Heart left ventricle (tissue), 16 donors: ENCODE measurements at regions not wholly inside any gene's neighbourhood (a gene's known extent, or its start where the extent isn't known, plus 50 kb on each side); places are given as distances from the start of the nearest gene placed in this dataset.
A peak's percentile ranks its signal among the peaks of the same experiment; 100 is the strongest.

Source experiments
- ATAC-seq, 4 donors: fragments of 200-7000 bp; cut with Tn5 transposase; one replicate each; pipeline ENCODE4 v1.9.1; 2020 to 2022; ENCODE audit warnings: moderate library complexity in 4 of 4, mild to moderate bottlenecking in 3 of 4, moderate number of reproducible peaks in 1 of 4
- DNase-seq, 5 donors: peaks; one replicate each; pipeline ENCODE4 v3.0.0-alpha.2; 2020
- H3K27ac ChIP-seq, 12 donors: fragments of 200-600 bp; sonication (generic) in 4 of 12; one replicate each; pipeline versions ENCODE4 v1.5.0 to v1.8.0; 2016 to 2022; ENCODE audit warnings: mild to moderate bottlenecking in 2 of 12
- H3K27me3 ChIP-seq, 9 donors: fragments of 200-600 bp; sonication (generic) in 2 of 9; one replicate each; pipeline versions ENCODE4 v1.5.1 to v1.8.0; 2016 to 2022; ENCODE audit warnings: mild to moderate bottlenecking in 3 of 9
- H3K36me3 ChIP-seq, 9 donors: fragments of 200-600 bp; sonication (generic) in 2 of 9; one replicate each; pipeline versions ENCODE4 v1.5.0 to v1.8.0; 2018 to 2022; ENCODE audit warnings: mild to moderate bottlenecking in 2 of 9
- H3K4me1 ChIP-seq, 12 donors: fragments of 200-600 bp; sonication (generic) in 4 of 12; one replicate each; pipeline versions ENCODE4 v1.5.0 to v1.8.0; 2016 to 2022; ENCODE audit warnings: mild to moderate bottlenecking in 3 of 12
- H3K4me3 ChIP-seq, 12 donors: fragments of 200-600 bp; sonication (generic) in 4 of 12; one replicate each; pipeline versions ENCODE4 v1.5.0 to v1.8.0; 2017 to 2022; ENCODE audit warnings: mild to moderate bottlenecking in 9 of 12, moderate library complexity in 4 of 12
- H3K9me3 ChIP-seq, 12 donors: fragments of 200-600 bp; sonication (generic) in 4 of 12; one replicate each; pipeline versions ENCODE4 v1.5.0 to v1.8.0; 2016 to 2022; ENCODE audit warnings: mild to moderate bottlenecking in 1 of 12
- CTCF ChIP-seq, 12 donors: fragments of 200-600 bp; sonication (generic) in 4 of 12; IDR thresholded peaks; one replicate each; pipeline versions ENCODE4 v1.5.0 to v1.8.0; 2018 to 2022; ENCODE audit warnings: antibody characterized with exemption in 12 of 12, mild to moderate bottlenecking in 5 of 12
- POLR2A ChIP-seq, 2 donors: fragments of 450-650 bp; IDR thresholded peaks; one replicate each; pipeline ENCODE4 v1.6.1; 2017; ENCODE audit warnings: antibody characterized with exemption in 2 of 2, mild to moderate bottlenecking in 2 of 2, moderate library complexity in 2 of 2
- WGBS, 4 donors: extraction: QIAGEN DNeasy Blood & Tissue Kit in 2 of 4; methylation state at CpG; one replicate each; pipeline versions ENCODE4 v1.1.5 to v1.1.7; 2013 to 2018; 5-methylcytosine and 5-hydroxymethylcytosine counted together
- intact Hi-C, 10 donors: fragments of 100-400 bp; cut with DNase I; formaldehyde crosslinking; loops; one replicate each; pipeline versions ENCODE4 v1.11.1 to v1.14.2; 2022
- donor health status: ischemic (EF 13 %, LVEDD 7.1; RV severe dilation, severe dysfunction).
- donor health status: healthy with polysubstance abuse.
- donor health status: DM: no; HTN: yes; CAD: no.
- donor health status: DM: no; HTN: no; CAD: no.
- donor health status: ischemic (EF 25% LVEDD 6.9; RV normal size, moderate dysfunction).
- donor health status: ischemic (EF 25% LVEDD 5.7; RV mildly dilated, moderate dysfunction).
- donor health status: healthy.
- donor health status: DM: yes; HTN: yes; CAD: no.
- donor health status: ischemic (EF 35%, LVEDD 5.7; RV mildly dilated, moderate dysfunction).
- donor health status: nonischemic (EF 11% LVEDD 7.7; RV severe dilation, severe dysfunction).
- donor health status: DM: yes; HTN: yes; CAD: no.
- donor health status: PGD.
- donor health status: ischemic (EF 29% LVEDD 5.4; RV normal size, mild dysfunction).
- donor health status: nonischemic (EF 23%, LVEDD 6.1; RV moderate dilation, normal function).

GRCh38 chr1:8185400-8185799 lies 132.5 kb upstream of the SLC45A1 start:
- intact Hi-C loops, result no loop called here
- DNase-seq (no peak), ATAC-seq (no peak)
- Histone ChIP-seq H3K4me3 (no peak overlapping the region), H3K27ac (no peak overlapping the region), H3K4me1 (peaks cover 0 to 19% (median 0%) of the 10 kb centered on the region in 12 donors), H3K27me3 (no peaks in the 10 kb centered on the region), H3K36me3 (no peaks in the 10 kb centered on the region), H3K9me3 (peaks cover 0 to 1% (median 0%) of the 10 kb centered on the region in 12 donors)
- 95 to 99% (median 97%) methylated on average over 5 of the region's 5 CpGs for WGBS, 4 donors
- TF ChIP-seq CTCF (IDR thresholded peaks at IDR 0.05) (no peak), POLR2A (IDR thresholded peaks at IDR 0.05) (no peak)

- ATAC-seq (peak in 2 of 4 donors; percentile 42 to 45), DNase-seq (no peak)
- peaks cover 0 to 12% (median 7%) of the 10 kb centered on the region in 12 donors for H3K9me3 ChIP-seq
- 87 to 89% (median 89%) methylated on average over 3 of the region's 3 CpGs for WGBS, 4 donors
- no peaks in the 10 kb centered on the region for H3K36me3 ChIP-seq
- peaks cover 0 to 19% (median 0%) of the 10 kb centered on the region in 12 donors for H3K4me1 ChIP-seq
- no peak overlapping the region for H3K27ac ChIP-seq
- H3K4me3 ChIP-seq, result no peak overlapping the region
- TF ChIP-seq CTCF (IDR thresholded peaks at IDR 0.05) (no peak), POLR2A (IDR thresholded peaks at IDR 0.05) (no peak)
- no peaks in the 10 kb centered on the region for H3K27me3 ChIP-seq
- intact Hi-C loops, result no loop called here
These were observed 133.6 kb upstream of the SLC45A1 start for GRCh38 chr1:8184301-8184700.

GRCh38 chr1:8182034-8182761 lies 135.7 kb upstream of the SLC45A1 start:
- TF ChIP-seq POLR2A (IDR thresholded peaks at IDR 0.05) (no peak), CTCF (IDR thresholded peaks at IDR 0.05) (no peak)
- Histone ChIP-seq H3K4me3 (peak overlapping the region in 1 of 12 donors; percentile 23), H3K27me3 (no peaks in the 10 kb centered on the region), H3K9me3 (peaks cover 0 to 23% (median 17%) of the 10 kb centered on the region in 12 donors), H3K27ac (peak overlapping the region in 7 of 12 donors; percentile 0 to 88 (median 35)), H3K4me1 (peaks cover 0 to 19% (median 0%) of the 10 kb centered on the region in 12 donors), H3K36me3 (no peaks in the 10 kb centered on the region)
- intact Hi-C loops, result no loop called here
- WGBS, 4 donors, result 68 to 82% (median 71%) methylated on average over 12 of the region's 12 CpGs
- ATAC-seq (peak in 3 of 4 donors; percentile 39 to 74 (median 56)), DNase-seq (no peak)

GRCh38 chr1:8179132-8179793 lies 138.7 kb upstream of the SLC45A1 start:
- Histone ChIP-seq H3K4me1 (peaks cover 0 to 19% (median 1%) of the 10 kb centered on the region in 12 donors), H3K27me3 (no peaks in the 10 kb centered on the region), H3K9me3 (peaks cover 0 to 23% (median 17%) of the 10 kb centered on the region in 12 donors), H3K27ac (no peak overlapping the region), H3K4me3 (no peak overlapping the region), H3K36me3 (no peaks in the 10 kb centered on the region)
- ATAC-seq (no peak), DNase-seq (no peak)
- WGBS, 4 donors, result 94 to 97% (median 96%) methylated on average over 1 of the region's 1 CpG
- TF ChIP-seq CTCF (IDR thresholded peaks at IDR 0.05) (no peak), POLR2A (IDR thresholded peaks at IDR 0.05) (no peak)
- intact Hi-C loops, result no loop called here
